Epithelial cell of prostate (primary cell): ENCODE measurements at regions not wholly inside any gene's neighbourhood (a gene's known extent, or its start where the extent isn't known, plus 50 kb on each side); places are given as distances from the start of the nearest gene placed in this dataset.

Experiments
- DNase-seq: peaks from one replicate; pipeline ENCODE4 v3.0.0-alpha.2; 2011; ENCODE audit warnings: low read depth, low spot score
- H3K27ac ChIP-seq: fragments of 450-650 bp; 2 replicates; pipeline ENCODE4 v1.5.1; 2017; ENCODE audit warnings: mild to moderate bottlenecking

GRCh38 chr9:28620011-28620410 is 1046.7 kb upstream of the C9orf72 start:
- DNase-seq, result no peak
- peak overlapping the region; percentile 46 for H3K27ac ChIP-seq

GRCh38 chr9:28620661-28621060 is 1047.4 kb upstream of the C9orf72 start:
- peak overlapping the region; percentile 46 for H3K27ac ChIP-seq
- peak; percentile 5 for DNase-seq

DNA sequence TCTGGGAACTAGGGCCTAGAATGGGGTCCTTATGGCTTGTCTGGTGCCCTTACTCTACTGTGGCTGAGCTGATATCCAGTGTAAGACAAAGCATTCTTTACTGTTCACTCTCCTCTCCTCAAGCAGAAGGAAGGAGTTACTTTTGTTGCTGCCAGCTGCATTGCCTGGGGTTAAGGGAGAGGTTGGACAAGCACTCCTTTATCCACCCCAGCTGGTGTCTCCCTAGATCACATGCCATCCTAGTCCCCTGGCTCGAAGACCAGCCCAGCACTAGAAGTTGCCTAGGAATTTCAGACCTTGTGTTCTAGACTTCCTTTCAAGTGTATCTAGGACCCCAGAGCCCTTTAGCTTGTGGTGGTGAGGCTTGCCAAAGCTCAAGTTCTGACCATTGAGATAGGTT is 1051.5 kb upstream of the C9orf72 start:
- no peak for DNase-seq
- H3K27ac ChIP-seq, result no peak overlapping the region

DNA sequence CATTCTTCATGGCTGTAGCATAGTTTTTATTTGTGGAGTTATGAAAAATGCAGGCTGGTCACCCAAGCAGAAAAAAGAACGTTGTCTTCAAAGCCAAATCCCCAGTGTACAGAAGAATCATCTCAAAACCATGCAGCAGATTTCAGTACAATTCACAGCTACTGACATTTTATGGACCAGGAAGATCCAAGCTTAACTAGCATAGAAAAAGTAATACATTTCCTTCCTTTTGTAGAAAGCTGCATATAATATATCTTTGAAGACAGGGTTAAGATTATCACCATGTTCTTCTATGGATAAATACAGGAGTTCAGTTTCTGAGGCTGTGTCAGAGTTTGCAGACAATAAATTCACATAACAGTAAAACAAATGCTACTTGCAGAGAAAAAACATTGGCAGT is 1054.8 kb upstream of the C9orf72 start:
- no peak for DNase-seq

DNA sequence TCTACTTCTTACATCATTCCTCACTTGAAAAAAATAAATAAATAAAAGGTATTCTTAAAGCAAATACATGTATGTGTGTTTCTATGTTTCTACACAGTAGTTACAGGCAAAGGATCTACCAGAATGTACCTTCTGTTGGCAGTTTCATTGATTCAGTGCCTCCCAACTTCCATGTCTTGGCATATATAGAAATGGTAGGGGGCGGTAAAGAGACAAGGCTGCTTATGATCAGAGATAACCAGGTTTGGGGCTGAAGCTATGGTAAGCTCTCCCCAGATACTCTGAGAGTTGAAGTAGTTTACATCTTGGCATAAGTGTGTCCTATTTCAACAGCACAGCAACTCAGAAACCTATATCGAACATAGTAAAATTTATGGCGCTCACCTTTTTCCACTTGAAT is 1075.4 kb upstream of the C9orf72 start:
- H3K27ac ChIP-seq, result no peak overlapping the region
- DNase-seq, result no peak

More for the DNA sequence above, 1054.8 kb upstream of the C9orf72 start:
- no peak overlapping the region for H3K27ac ChIP-seq

GRCh38 chr9:28650327-28650726 is 1077.0 kb upstream of the C9orf72 start:
- H3K27ac ChIP-seq, result no peak overlapping the region
- no peak for DNase-seq

GRCh38 chr9:28651050-28651722 is 1077.9 kb upstream of the C9orf72 start:
- DNase-seq, result no peak
- H3K27ac ChIP-seq, result no peak overlapping the region

- no peak for DNase-seq
- no peak overlapping the region for H3K27ac ChIP-seq
These were observed 1079.9 kb upstream of the C9orf72 start for GRCh38 chr9:28653216-28653615.

GRCh38 chr9:28656727-28657126 is 1083.4 kb upstream of the C9orf72 start:
- H3K27ac ChIP-seq, result no peak overlapping the region
- DNase-seq, result no peak

- DNase-seq, result no peak
- no peak overlapping the region for H3K27ac ChIP-seq
These were observed 1088.6 kb upstream of the C9orf72 start for GRCh38 chr9:28661853-28662252.

DNA sequence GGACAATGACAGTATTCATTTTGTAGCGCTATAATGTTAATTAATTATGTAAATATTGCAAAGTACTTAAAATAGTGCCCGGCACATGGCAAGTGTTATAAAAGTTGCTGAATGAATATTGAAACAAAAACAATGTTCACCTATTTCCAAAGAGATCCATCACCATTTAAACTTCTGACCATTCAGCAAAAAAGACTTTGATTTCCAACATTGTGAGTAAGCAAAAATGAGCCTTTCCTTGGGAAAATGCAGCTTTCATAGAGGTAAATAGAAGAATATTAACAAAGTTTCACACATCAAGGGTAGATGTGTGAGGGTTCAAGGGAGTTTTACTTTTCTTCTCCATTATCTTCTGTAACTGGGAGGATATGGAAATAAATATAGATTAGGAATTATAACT is 1089.4 kb upstream of the C9orf72 start:
- no peak overlapping the region for H3K27ac ChIP-seq
- DNase-seq, result no peak

GRCh38 chr9:28668158-28668557 is 1094.9 kb upstream of the C9orf72 start:
- H3K27ac ChIP-seq, result no peak overlapping the region
- no peak for DNase-seq

DNA sequence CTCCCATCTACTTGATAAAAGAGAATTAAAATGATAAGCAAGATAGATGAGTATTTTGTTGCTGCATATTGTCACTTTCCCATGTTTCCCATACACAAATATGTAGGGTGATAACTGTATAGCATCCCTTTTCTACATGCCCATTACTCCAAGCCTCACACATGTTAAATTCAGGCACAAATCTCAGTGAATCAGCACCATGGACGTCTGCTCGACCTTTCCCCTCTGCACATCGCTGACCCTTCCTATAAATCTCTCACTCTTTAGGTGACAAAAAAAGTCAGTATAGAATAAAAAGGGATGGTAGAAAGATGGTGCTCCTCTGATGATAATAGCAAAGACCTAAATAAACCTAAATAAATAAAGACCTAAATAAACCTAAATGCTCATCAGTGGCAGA is 1097.7 kb upstream of the C9orf72 start:
- no peak for DNase-seq
- H3K27ac ChIP-seq, result no peak overlapping the region

DNA sequence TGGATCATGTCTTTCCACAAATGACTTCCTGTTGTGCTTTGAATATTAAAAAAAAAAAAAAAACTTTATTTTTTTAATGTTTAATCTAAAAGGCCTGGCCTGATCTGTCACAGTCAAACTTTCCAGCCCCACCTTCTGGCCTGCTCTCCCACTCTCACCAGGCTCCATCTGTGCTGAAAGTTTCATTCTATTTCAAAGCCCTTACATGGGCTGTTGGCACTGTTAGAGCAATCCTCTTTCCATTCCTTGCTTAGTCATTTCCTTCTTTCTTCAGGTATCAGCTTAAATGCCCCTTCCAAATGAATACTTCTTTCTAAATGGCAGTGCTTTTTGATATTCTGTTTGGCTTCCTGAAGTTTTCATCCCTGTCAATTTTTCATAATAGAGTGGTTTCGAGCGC is 1104.8 kb upstream of the C9orf72 start:
- H3K27ac ChIP-seq, result no peak overlapping the region
- no peak for DNase-seq

DNA sequence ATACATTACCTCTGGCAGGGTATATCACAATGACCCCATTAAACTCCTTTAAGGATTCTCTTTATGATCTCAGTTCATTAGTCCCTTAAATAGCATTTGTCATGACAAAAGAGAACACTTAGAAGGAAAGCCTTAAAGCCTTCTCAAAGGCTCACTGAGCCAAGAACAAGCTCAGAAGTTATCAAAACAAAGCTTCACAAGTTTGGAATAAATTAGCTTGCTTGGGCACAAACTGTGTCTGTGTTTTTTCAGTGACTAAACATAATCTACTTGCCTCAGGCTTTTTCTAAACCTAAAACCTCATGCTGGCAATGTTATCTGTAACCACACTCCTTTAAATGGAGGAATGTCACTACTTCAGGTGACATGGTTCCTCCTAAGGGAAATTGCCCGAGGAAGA is 1114.9 kb upstream of the C9orf72 start:
- DNase-seq, result no peak
- H3K27ac ChIP-seq, result no peak overlapping the region

- DNase-seq, result no peak
- no peak overlapping the region for H3K27ac ChIP-seq
These were observed 1118.7 kb upstream of the C9orf72 start for GRCh38 chr9:28692012-28692411.

GRCh38 chr9:28696960-28697359 is 1123.7 kb upstream of the C9orf72 start:
- no peak overlapping the region for H3K27ac ChIP-seq
- DNase-seq, result no peak

DNA sequence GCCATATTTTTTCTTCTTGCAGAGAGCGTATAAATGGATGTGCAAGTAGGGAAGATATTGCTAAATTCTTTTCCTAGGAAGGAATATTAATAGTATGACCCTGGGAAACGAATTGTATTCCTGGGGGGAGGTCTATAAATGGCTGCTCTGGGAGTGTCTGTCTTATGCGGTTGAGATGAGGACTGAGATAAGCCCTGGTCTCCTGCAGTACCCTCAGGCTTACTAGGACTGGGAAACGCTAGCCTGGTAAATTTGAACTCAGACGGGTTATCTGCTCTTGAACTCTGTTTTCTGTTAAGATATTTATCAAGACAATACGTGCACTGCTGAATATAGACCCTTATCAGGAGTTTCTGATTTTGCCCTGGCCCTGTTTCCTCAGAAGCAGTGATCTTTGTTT is 1126.4 kb upstream of the C9orf72 start:
- DNase-seq, result no peak
- no peak overlapping the region for H3K27ac ChIP-seq

GRCh38 chr9:28707616-28708015 is 1134.3 kb upstream of the C9orf72 start:
- H3K27ac ChIP-seq, result no peak overlapping the region
- DNase-seq, result no peak

GRCh38 chr9:28714188-28714587 is 1140.9 kb upstream of the C9orf72 start:
- H3K27ac ChIP-seq, result no peak overlapping the region
- no peak for DNase-seq

GRCh38 chr9:28718226-28718625 is 1144.9 kb upstream of the C9orf72 start:
- H3K27ac ChIP-seq, result no peak overlapping the region
- DNase-seq, result no peak

DNA sequence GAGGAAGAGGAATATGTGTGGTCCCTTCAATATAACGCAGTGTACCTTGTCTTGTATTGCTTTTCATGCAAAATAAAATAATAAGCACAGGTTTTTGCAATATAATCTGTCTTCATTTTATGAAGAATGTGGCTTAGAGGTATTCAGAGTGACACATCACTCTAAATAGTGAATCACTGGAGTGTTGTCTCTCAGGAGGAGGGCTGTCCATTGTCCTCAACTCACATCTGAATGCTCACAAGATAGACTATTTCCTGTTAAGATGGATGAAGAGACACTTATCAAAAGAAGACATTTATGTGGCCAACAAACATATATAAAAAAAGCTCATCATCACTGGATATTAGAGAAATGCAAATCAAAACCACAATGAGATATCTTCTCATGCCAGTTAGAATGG is 1147.5 kb upstream of the C9orf72 start:
- no peak overlapping the region for H3K27ac ChIP-seq
- no peak for DNase-seq

- no peak for DNase-seq
- H3K27ac ChIP-seq, result no peak overlapping the region
These were observed 1156.8 kb upstream of the C9orf72 start for GRCh38 chr9:28730111-28730510.
